Left ventricle myocardium inferior (tissue), 1 donor: ENCODE measurements at regions not wholly inside any gene's neighbourhood (a gene's known extent, or its start where the extent isn't known, plus 50 kb on each side); places are given as distances from the start of the nearest gene placed in this dataset.

ENCODE experiments used
- DNase-seq: peaks from one replicate; pipeline ENCODE4 v3.0.0-alpha.2; 2020
- H3K27ac ChIP-seq: fragments of 200-600 bp; replicated peaks from 2 replicates; pipeline ENCODE4 v1.8.0; 2021
- H3K27me3 ChIP-seq: fragments of 200-600 bp; 2 replicates; pipeline ENCODE4 v1.8.0; 2021; ENCODE audit warnings: low read depth
- H3K36me3 ChIP-seq: fragments of 200-600 bp; 2 replicates; pipeline ENCODE4 v1.8.0; 2021
- H3K4me1 ChIP-seq: fragments of 200-600 bp; 2 replicates; pipeline ENCODE4 v1.8.0; 2021
- H3K4me3 ChIP-seq: fragments of 200-600 bp; 2 replicates; pipeline ENCODE4 v1.8.0; 2021; ENCODE audit warnings: mild to moderate bottlenecking, moderate library complexity
- H3K9me3 ChIP-seq: fragments of 200-600 bp; replicated peaks from 2 replicates; pipeline ENCODE4 v1.8.0; 2021
- intact Hi-C: fragments of 100-400 bp; cut with micrococcal nuclease; formaldehyde crosslinking; loops from one replicate; pipeline ENCODE4 v1.11.0; 2022
- TF ChIP-seq, protein P1 (sequence below): fragments of 200-600 bp; IDR thresholded peaks from 2 replicates; pipeline ENCODE4 v1.8.0; 2021; ENCODE audit warnings: antibody characterized with exemption, mild to moderate bottlenecking, borderline replicate concordance
- donor health status: DM: no; HTN: yes; CAD: no; lungs with severe emphysema.

- Histone ChIP-seq H3K9me3 (no peaks in the 10 kb centered on the region), H3K27me3 (no peaks in the 10 kb centered on the region), H3K27ac (no peak overlapping the region), H3K36me3 (no peaks in the 10 kb centered on the region), H3K4me1 (no peaks in the 10 kb centered on the region), H3K4me3 (no peak overlapping the region)
- TF ChIP-seq, protein P1, sequence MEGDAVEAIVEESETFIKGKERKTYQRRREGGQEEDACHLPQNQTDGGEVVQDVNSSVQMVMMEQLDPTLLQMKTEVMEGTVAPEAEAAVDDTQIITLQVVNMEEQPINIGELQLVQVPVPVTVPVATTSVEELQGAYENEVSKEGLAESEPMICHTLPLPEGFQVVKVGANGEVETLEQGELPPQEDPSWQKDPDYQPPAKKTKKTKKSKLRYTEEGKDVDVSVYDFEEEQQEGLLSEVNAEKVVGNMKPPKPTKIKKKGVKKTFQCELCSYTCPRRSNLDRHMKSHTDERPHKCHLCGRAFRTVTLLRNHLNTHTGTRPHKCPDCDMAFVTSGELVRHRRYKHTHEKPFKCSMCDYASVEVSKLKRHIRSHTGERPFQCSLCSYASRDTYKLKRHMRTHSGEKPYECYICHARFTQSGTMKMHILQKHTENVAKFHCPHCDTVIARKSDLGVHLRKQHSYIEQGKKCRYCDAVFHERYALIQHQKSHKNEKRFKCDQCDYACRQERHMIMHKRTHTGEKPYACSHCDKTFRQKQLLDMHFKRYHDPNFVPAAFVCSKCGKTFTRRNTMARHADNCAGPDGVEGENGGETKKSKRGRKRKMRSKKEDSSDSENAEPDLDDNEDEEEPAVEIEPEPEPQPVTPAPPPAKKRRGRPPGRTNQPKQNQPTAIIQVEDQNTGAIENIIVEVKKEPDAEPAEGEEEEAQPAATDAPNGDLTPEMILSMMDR, result no peak
- no peak for DNase-seq
- intact Hi-C loops, result no loop called here
Observed at GRCh38 chr1:60223158-60223557, 149.6 kb upstream of the C1orf87 start.

- Histone ChIP-seq H3K27ac (no peak overlapping the region), H3K36me3 (no peaks in the 10 kb centered on the region), H3K4me3 (no peak overlapping the region), H3K4me1 (no peaks in the 10 kb centered on the region), H3K9me3 (no peaks in the 10 kb centered on the region), H3K27me3 (no peaks in the 10 kb centered on the region)
- TF ChIP-seq, protein P1, result no peak
- no peak for DNase-seq
- intact Hi-C loops, result no loop called here
Observed at GRCh38 chr1:60222360-60223115, 149.0 kb upstream of the C1orf87 start.

- TF ChIP-seq, protein P1, result no peak
- intact Hi-C loops, result no loop called here
- peaks cover 15% of the 10 kb centered on the region for H3K9me3 ChIP-seq
Observed at GRCh38 chr1:60213253-60213652, 139.7 kb upstream of the C1orf87 start.

DNA sequence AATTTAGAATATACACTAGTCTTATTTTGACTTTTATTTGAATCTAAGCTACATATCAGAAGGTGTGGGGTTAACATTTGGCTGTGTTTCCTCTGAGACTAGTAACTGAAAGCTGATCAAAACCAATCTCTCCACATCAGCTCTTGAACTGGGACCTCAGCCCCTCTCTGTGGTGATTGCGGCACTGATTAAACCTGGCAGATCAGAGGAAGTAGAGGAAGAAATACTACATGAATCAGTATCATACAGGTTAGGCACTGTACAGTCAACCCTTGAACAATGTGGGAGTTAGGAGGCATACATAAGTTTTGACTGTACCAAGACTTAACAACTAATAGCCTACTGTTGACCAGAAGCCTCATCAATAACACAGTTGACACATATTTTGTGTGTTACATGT lies 122.5 kb upstream of the C1orf87 start:
- no peaks in the 10 kb centered on the region for H3K27me3 ChIP-seq
- H3K27ac ChIP-seq, result no peak overlapping the region
- no peak for DNase-seq
- TF ChIP-seq, protein P1, result no peak
- H3K4me3 ChIP-seq, result no peak overlapping the region
- intact Hi-C loops, result no loop called here
- H3K36me3 ChIP-seq, result no peaks in the 10 kb centered on the region
- H3K9me3 ChIP-seq, result no peaks in the 10 kb centered on the region
- H3K4me1 ChIP-seq, result no peaks in the 10 kb centered on the region

More at GRCh38 chr1:60213253-60213652, 139.7 kb upstream of the C1orf87 start:
- H3K4me1 ChIP-seq, result no peaks in the 10 kb centered on the region
- H3K36me3 ChIP-seq, result no peaks in the 10 kb centered on the region
- no peak for DNase-seq
- no peak overlapping the region for H3K4me3 ChIP-seq
- no peak overlapping the region for H3K27ac ChIP-seq
- H3K27me3 ChIP-seq, result no peaks in the 10 kb centered on the region

GRCh38 chr1:60185684-60186083 lies 112.1 kb upstream of the C1orf87 start:
- Histone ChIP-seq H3K27me3 (no peaks in the 10 kb centered on the region), H3K4me1 (no peaks in the 10 kb centered on the region), H3K9me3 (peaks cover 63% of the 10 kb centered on the region), H3K36me3 (no peaks in the 10 kb centered on the region), H3K27ac (no peak overlapping the region), H3K4me3 (no peak overlapping the region)
- DNase-seq, result no peak
- TF ChIP-seq, protein P1, result no peak
- intact Hi-C loops, result no loop called here
